ENCODE measurements at regions not wholly inside any gene's neighbourhood (a gene's known extent, or its start where the extent isn't known, plus 50 kb on each side); places are given as distances from the start of the nearest gene placed in this dataset.
"Not testable (repeated sequence)": the region's sequence is repeated elsewhere in the genome, so short reads cannot be mapped to it uniquely, and the experiment has no call there.

GRCh38 chr7:79953130-79953529 lies 181.5 kb upstream of the GNAI1 start:
- DNase-seq (ENCODE audit: low read depth) = no peak

GRCh38 chr7:79952399-79952798 lies 182.2 kb upstream of the GNAI1 start:
- DNase-seq (ENCODE audit: low read depth) = no peak

- no peak for DNase-seq (ENCODE audit: low read depth)
Observed at GRCh38 chr7:79951415-79951814, 183.2 kb upstream of the GNAI1 start.

- DNase-seq (ENCODE audit: low read depth) = no peak
Observed at GRCh38 chr7:79949778-79950177, 184.9 kb upstream of the GNAI1 start.

GRCh38 chr7:79936281-79936983 lies 198.2 kb upstream of the GNAI1 start:
- DNase-seq (ENCODE audit: low read depth) = no peak

GRCh38 chr7:79934727-79935126 lies 199.9 kb upstream of the GNAI1 start:
- DNase-seq (ENCODE audit: low read depth) = no peak

GRCh38 chr7:79933144-79933543 lies 201.5 kb upstream of the GNAI1 start:
- DNase-seq (ENCODE audit: low read depth) = no peak

GRCh38 chr7:79930604-79931003 lies 204.0 kb upstream of the GNAI1 start:
- no peak for DNase-seq (ENCODE audit: low read depth)

GRCh38 chr7:79927116-79927515 lies 207.5 kb upstream of the GNAI1 start:
- no peak for DNase-seq (ENCODE audit: low read depth)

GRCh38 chr7:79923953-79924352 lies 210.7 kb upstream of the GNAI1 start:
- DNase-seq (ENCODE audit: low read depth) = peak; percentile 70

GRCh38 chr7:79922894-79923293 lies 211.7 kb upstream of the GNAI1 start:
- no peak for DNase-seq (ENCODE audit: low read depth)

- DNase-seq (ENCODE audit: low read depth) = no peak
Observed at GRCh38 chr7:79921976-79922375, 212.7 kb upstream of the GNAI1 start.

- not testable (repeated sequence) for DNase-seq (ENCODE audit: low read depth)
Observed at GRCh38 chr7:79918632-79919031, 216.0 kb upstream of the GNAI1 start.

- DNase-seq (ENCODE audit: low read depth) = not testable (repeated sequence)
Observed at GRCh38 chr7:79915346-79915745, 219.3 kb upstream of the GNAI1 start.

- DNase-seq (ENCODE audit: low read depth) = no peak
Observed at GRCh38 chr7:79912213-79912633, 222.4 kb upstream of the GNAI1 start.

GRCh38 chr7:79911420-79911819 lies 223.2 kb upstream of the GNAI1 start:
- no peak for DNase-seq (ENCODE audit: low read depth)

GRCh38 chr7:79909176-79909575 lies 225.5 kb upstream of the GNAI1 start:
- no peak for DNase-seq (ENCODE audit: low read depth)

GRCh38 chr7:79897166-79897565 lies 237.5 kb upstream of the GNAI1 start:
- no peak for DNase-seq (ENCODE audit: low read depth)

- DNase-seq (ENCODE audit: low read depth) = peak; percentile 15
Observed at GRCh38 chr7:79893991-79894390, 240.6 kb upstream of the GNAI1 start.

- DNase-seq (ENCODE audit: low read depth) = no peak
Observed at GRCh38 chr7:79882922-79883321, 251.7 kb upstream of the GNAI1 start.

GRCh38 chr7:79880312-79880711 lies 254.3 kb upstream of the GNAI1 start:
- no peak for DNase-seq (ENCODE audit: low read depth)

GRCh38 chr7:79877874-79878465 lies 256.7 kb upstream of the GNAI1 start:
- no peak for DNase-seq (ENCODE audit: low read depth)

GRCh38 chr7:79876848-79877252 lies 257.8 kb upstream of the GNAI1 start:
- DNase-seq (ENCODE audit: low read depth) = peak; percentile 92

GRCh38 chr7:79874797-79875196 lies 259.8 kb upstream of the GNAI1 start:
- DNase-seq (ENCODE audit: low read depth) = no peak

Measured in ELR (cell line).